ENCODE measurements at regions not wholly inside any gene's neighbourhood (a gene's known extent, or its start where the extent isn't known, plus 50 kb on each side); places are given as distances from the start of the nearest gene placed in this dataset.
"Not testable (repeated sequence)": the region's sequence is repeated elsewhere in the genome, so short reads cannot be mapped to it uniquely, and the experiment has no call there.

- Mint-ChIP-seq H3K4me3 (no peak overlapping the region), H3K9me3 (peaks cover 4% of the 10 kb centered on the region), H3K36me3 (ENCODE audit: low read depth) (no peaks in the 10 kb centered on the region), H3K27me3 (no peaks in the 10 kb centered on the region), H3K4me1 (no peaks in the 10 kb centered on the region), H3K27ac (no peak overlapping the region)
- ATAC-seq (no peak), DNase-seq (no peak)
Observed at GRCh38 chr3:82390868-82391267, 629.4 kb upstream of the GBE1 start.

GRCh38 chr3:82386647-82387046 lies 625.2 kb upstream of the GBE1 start:
- H3K36me3 Mint-ChIP-seq (ENCODE audit: low read depth): no peaks in the 10 kb centered on the region
- no peak for ATAC-seq
- peaks cover 10% of the 10 kb centered on the region for H3K9me3 Mint-ChIP-seq
- no peaks in the 10 kb centered on the region for H3K27me3 Mint-ChIP-seq
- no peak overlapping the region for H3K4me3 Mint-ChIP-seq
- H3K27ac Mint-ChIP-seq: no peak overlapping the region
- H3K4me1 Mint-ChIP-seq: no peaks in the 10 kb centered on the region
- DNase-seq: no peak

- H3K27me3 Mint-ChIP-seq: no peaks in the 10 kb centered on the region
- H3K36me3 Mint-ChIP-seq (ENCODE audit: low read depth): no peaks in the 10 kb centered on the region
- H3K4me1 Mint-ChIP-seq: no peaks in the 10 kb centered on the region
- H3K4me3 Mint-ChIP-seq: no peak overlapping the region
- peaks cover 6% of the 10 kb centered on the region for H3K9me3 Mint-ChIP-seq
- H3K27ac Mint-ChIP-seq: no peak overlapping the region
- no peak for ATAC-seq
- no peak for DNase-seq
Observed at GRCh38 chr3:82384181-82384580, 622.7 kb upstream of the GBE1 start.

GRCh38 chr3:82382831-82383230 lies 621.4 kb upstream of the GBE1 start:
- H3K4me1 Mint-ChIP-seq: no peaks in the 10 kb centered on the region
- H3K27me3 Mint-ChIP-seq: no peaks in the 10 kb centered on the region
- H3K4me3 Mint-ChIP-seq: no peak overlapping the region
- H3K27ac Mint-ChIP-seq: no peak overlapping the region
- ATAC-seq (no peak), DNase-seq (no peak)
- H3K9me3 Mint-ChIP-seq: peaks cover 16% of the 10 kb centered on the region
- H3K36me3 Mint-ChIP-seq (ENCODE audit: low read depth): no peaks in the 10 kb centered on the region

- Mint-ChIP-seq H3K4me1 (no peaks in the 10 kb centered on the region), H3K36me3 (ENCODE audit: low read depth) (no peaks in the 10 kb centered on the region), H3K4me3 (no peak overlapping the region), H3K27me3 (no peaks in the 10 kb centered on the region), H3K9me3 (peaks cover 42% of the 10 kb centered on the region), H3K27ac (no peak overlapping the region)
- DNase-seq (no peak), ATAC-seq (no peak)
Observed at GRCh38 chr3:82378392-82378791, 616.9 kb upstream of the GBE1 start.

- ATAC-seq: no peak
- Mint-ChIP-seq H3K4me1 (no peaks in the 10 kb centered on the region), H3K27ac (no peak overlapping the region), H3K9me3 (peaks cover 42% of the 10 kb centered on the region), H3K36me3 (ENCODE audit: low read depth) (no peaks in the 10 kb centered on the region), H3K27me3 (no peaks in the 10 kb centered on the region), H3K4me3 (no peak overlapping the region)
- DNase-seq: no peak
Observed at GRCh38 chr3:82376883-82377282, 615.4 kb upstream of the GBE1 start.

GRCh38 chr3:82373833-82374232 lies 612.4 kb upstream of the GBE1 start:
- not testable (repeated sequence) for DNase-seq; H3K4me3 Mint-ChIP-seq; H3K27me3 Mint-ChIP-seq; H3K36me3 Mint-ChIP-seq (ENCODE audit: low read depth); ATAC-seq; H3K4me1 Mint-ChIP-seq; H3K27ac Mint-ChIP-seq
- peaks cover 39% of the 10 kb centered on the region for H3K9me3 Mint-ChIP-seq

- DNase-seq: no peak
- H3K27ac Mint-ChIP-seq: no peak overlapping the region
- no peaks in the 10 kb centered on the region for H3K27me3 Mint-ChIP-seq
- H3K4me3 Mint-ChIP-seq: no peak overlapping the region
- H3K4me1 Mint-ChIP-seq: no peaks in the 10 kb centered on the region
- ATAC-seq: no peak
- H3K9me3 Mint-ChIP-seq: peaks cover 6% of the 10 kb centered on the region
- no peaks in the 10 kb centered on the region for H3K36me3 Mint-ChIP-seq (ENCODE audit: low read depth)
Observed at GRCh38 chr3:82364827-82365226, 603.4 kb upstream of the GBE1 start.

GRCh38 chr3:82363131-82363530 lies 601.7 kb upstream of the GBE1 start:
- H3K36me3 Mint-ChIP-seq (ENCODE audit: low read depth): no peaks in the 10 kb centered on the region
- ATAC-seq (no peak), DNase-seq (no peak)
- peaks cover 8% of the 10 kb centered on the region for H3K9me3 Mint-ChIP-seq
- no peaks in the 10 kb centered on the region for H3K27me3 Mint-ChIP-seq
- no peak overlapping the region for H3K4me3 Mint-ChIP-seq
- no peak overlapping the region for H3K27ac Mint-ChIP-seq
- no peaks in the 10 kb centered on the region for H3K4me1 Mint-ChIP-seq

- ATAC-seq (no peak), DNase-seq (no peak)
- peaks cover 11% of the 10 kb centered on the region for H3K9me3 Mint-ChIP-seq
- no peak overlapping the region for H3K27ac Mint-ChIP-seq
- no peaks in the 10 kb centered on the region for H3K27me3 Mint-ChIP-seq
- no peaks in the 10 kb centered on the region for H3K4me1 Mint-ChIP-seq
- H3K4me3 Mint-ChIP-seq: no peak overlapping the region
- no peaks in the 10 kb centered on the region for H3K36me3 Mint-ChIP-seq (ENCODE audit: low read depth)
Observed at GRCh38 chr3:82355228-82355627, 593.8 kb upstream of the GBE1 start.

GRCh38 chr3:82354228-82354627 lies 592.8 kb upstream of the GBE1 start:
- DNase-seq (no peak), ATAC-seq (no peak)
- Mint-ChIP-seq H3K27ac (no peak overlapping the region), H3K9me3 (peaks cover 14% of the 10 kb centered on the region), H3K4me3 (no peak overlapping the region), H3K36me3 (ENCODE audit: low read depth) (no peaks in the 10 kb centered on the region), H3K27me3 (no peaks in the 10 kb centered on the region), H3K4me1 (no peaks in the 10 kb centered on the region)

- Mint-ChIP-seq H3K27me3 (no peaks in the 10 kb centered on the region), H3K4me1 (no peaks in the 10 kb centered on the region), H3K4me3 (no peak overlapping the region), H3K27ac (no peak overlapping the region), H3K9me3 (peaks cover 14% of the 10 kb centered on the region), H3K36me3 (ENCODE audit: low read depth) (no peaks in the 10 kb centered on the region)
- ATAC-seq (no peak), DNase-seq (no peak)
Observed at GRCh38 chr3:82353306-82354171, 592.1 kb upstream of the GBE1 start.

GRCh38 chr3:82347585-82347984 lies 586.1 kb upstream of the GBE1 start:
- Mint-ChIP-seq H3K36me3 (ENCODE audit: low read depth) (no peaks in the 10 kb centered on the region), H3K9me3 (peaks cover 17% of the 10 kb centered on the region), H3K27ac (no peak overlapping the region), H3K4me3 (no peak overlapping the region), H3K4me1 (no peaks in the 10 kb centered on the region), H3K27me3 (no peaks in the 10 kb centered on the region)
- no peak for ATAC-seq
- no peak for DNase-seq

GRCh38 chr3:82342521-82342920 lies 581.1 kb upstream of the GBE1 start:
- Mint-ChIP-seq H3K27me3 (no peaks in the 10 kb centered on the region), H3K9me3 (peaks cover 7% of the 10 kb centered on the region), H3K27ac (no peak overlapping the region), H3K36me3 (ENCODE audit: low read depth) (no peaks in the 10 kb centered on the region), H3K4me3 (no peak overlapping the region), H3K4me1 (no peaks in the 10 kb centered on the region)
- no peak for DNase-seq
- no peak for ATAC-seq

GRCh38 chr3:82329300-82329699 lies 567.9 kb upstream of the GBE1 start:
- Mint-ChIP-seq H3K4me1 (no peaks in the 10 kb centered on the region), H3K4me3 (no peak overlapping the region), H3K9me3 (no peaks in the 10 kb centered on the region), H3K27ac (no peak overlapping the region), H3K27me3 (no peaks in the 10 kb centered on the region), H3K36me3 (ENCODE audit: low read depth) (no peaks in the 10 kb centered on the region)
- no peak for DNase-seq
- ATAC-seq: no peak

GRCh38 chr3:82311901-82312300 lies 550.5 kb upstream of the GBE1 start:
- no peak overlapping the region for H3K27ac Mint-ChIP-seq
- DNase-seq: no peak
- H3K36me3 Mint-ChIP-seq (ENCODE audit: low read depth): no peaks in the 10 kb centered on the region
- peaks cover 13% of the 10 kb centered on the region for H3K9me3 Mint-ChIP-seq
- H3K4me1 Mint-ChIP-seq: no peaks in the 10 kb centered on the region
- H3K4me3 Mint-ChIP-seq: no peak overlapping the region
- ATAC-seq: no peak
- no peaks in the 10 kb centered on the region for H3K27me3 Mint-ChIP-seq
